Adrenal gland (tissue), 9 donors: ENCODE measurements at regions not wholly inside any gene's neighbourhood (a gene's known extent, or its start where the extent isn't known, plus 50 kb on each side); places are given as distances from the start of the nearest gene placed in this dataset.

ENCODE experiments used
- DNase-seq, 7 donors: peaks; one replicate each; pipeline ENCODE4 v3.0.0-alpha.2; 2019 to 2020
- H3K27ac ChIP-seq, 5 donors: fragments of 200-600 bp; sonication (generic) in 4 of 5; 1 replicate in 3 of 5; 2 replicates in 2 of 5; pipeline versions ENCODE4 v1.5.1 to v1.8.0; 2016 to 2020; ENCODE audit warnings: mild to moderate bottlenecking in 1 of 5
- H3K27me3 ChIP-seq: fragments of 200-600 bp; 2 replicates; pipeline ENCODE4 v1.8.0; 2021
- H3K36me3 ChIP-seq, 2 donors: fragments of 200-600 bp; replicated peaks in 1 of 2; 1 replicate in 1 of 2; 2 replicates in 1 of 2; pipeline versions ENCODE4 v1.5.1 to v1.8.0; 2018 to 2022
- H3K4me1 ChIP-seq, 2 donors: fragments of 200-600 bp; replicated peaks in 1 of 2; 1 replicate in 1 of 2; 2 replicates in 1 of 2; pipeline versions ENCODE4 v1.5.1 to v1.8.0; 2018 to 2021
- H3K4me3 ChIP-seq, 4 donors: fragments of 200-600 bp; sonication (generic) in 3 of 4; one replicate each; pipeline ENCODE4 v1.5.1; 2016 to 2018
- H3K9me3 ChIP-seq, 3 donors: fragments of 200-600 bp; sonication (generic) in 1 of 3; replicated peaks in 1 of 3; 1 replicate in 2 of 3; 2 replicates in 1 of 3; pipeline versions ENCODE4 v1.5.1 to v1.8.0; 2016 to 2021
- CTCF ChIP-seq, 6 experiments: fragments of 450-650 bp in 4 of 6; fragments of 200-600 bp in 2 of 6; sonication (generic) in 1 of 6; IDR thresholded peaks; 1 replicate in 5 of 6; 2 replicates in 1 of 6; pipeline versions ENCODE4 v1.5.1 to v1.8.0; 2016 to 2021; ENCODE audit warnings: antibody characterized with exemption in 6 of 6, mild to moderate bottlenecking in 2 of 6, moderate library complexity in 1 of 6
- POLR2A ChIP-seq, 2 donors: fragments of 450-650 bp; IDR thresholded peaks; one replicate each; pipeline ENCODE4 v1.6.1; 2017; ENCODE audit warnings: antibody characterized with exemption in 2 of 2, mild to moderate bottlenecking in 2 of 2, moderate library complexity in 1 of 2
- WGBS, 4 donors: extraction: QIAGEN DNeasy Blood & Tissue Kit in 2 of 4; methylation state at CpG; one replicate each; pipeline versions ENCODE4 v1.1.5 to v1.1.7; 2013 to 2017; 5-methylcytosine and 5-hydroxymethylcytosine counted together
- intact Hi-C, 2 donors: fragments of 100-400 bp; cut with DNase I; formaldehyde crosslinking; loops; one replicate each; pipeline versions ENCODE4 v1.14.1 to v1.15.0; 2022 to 2023
- donor health status: healthy with polysubstance abuse.
- donor health status: Bipolar disorder and iron deficiency.
- donor health status: DM: yes; HTN: yes; CAD: no.
- donor health status: DM: no; HTN: no; CAD: no.
- donor health status: DM: no; HTN: no; CAD: no.

DNA sequence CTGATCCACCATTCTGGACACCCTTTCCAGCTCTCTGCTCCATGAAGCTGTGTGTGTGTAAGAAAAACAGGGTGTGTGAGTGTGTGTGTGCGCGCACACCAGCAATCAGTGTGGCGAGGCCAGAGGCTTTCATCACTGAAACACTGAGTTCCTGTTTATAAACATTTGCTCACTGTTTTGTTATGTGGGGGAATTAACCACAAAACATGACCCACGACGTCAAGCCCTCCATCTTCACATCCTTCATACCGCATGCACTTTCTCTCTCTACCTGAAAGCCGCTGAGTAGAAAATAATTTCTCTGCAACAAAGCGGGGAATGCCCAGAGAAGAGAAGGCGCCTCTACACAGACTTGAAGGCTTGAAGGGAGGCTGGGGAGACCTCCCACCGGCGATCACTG is 148.9 kb upstream of the IRF2BP2 start:
- no peak overlapping the region for H3K4me3 ChIP-seq
- no peak overlapping the region for H3K27ac ChIP-seq
- TF ChIP-seq POLR2A (IDR thresholded peaks at IDR 0.05) (no peak), CTCF (IDR thresholded peaks at IDR 0.05) (no peak)
- WGBS, 4 donors: 88 to 93% (median 92%) methylated on average over 11 of the region's 11 CpGs
- H3K4me1 ChIP-seq: peaks cover 0 to 8% of the 10 kb centered on the region in 2 donors
- no peaks in the 10 kb centered on the region for H3K36me3 ChIP-seq
- DNase-seq: no peak
- no peaks in the 10 kb centered on the region for H3K27me3 ChIP-seq
- H3K9me3 ChIP-seq: no peaks in the 10 kb centered on the region
- intact Hi-C loops: no loop called here

DNA sequence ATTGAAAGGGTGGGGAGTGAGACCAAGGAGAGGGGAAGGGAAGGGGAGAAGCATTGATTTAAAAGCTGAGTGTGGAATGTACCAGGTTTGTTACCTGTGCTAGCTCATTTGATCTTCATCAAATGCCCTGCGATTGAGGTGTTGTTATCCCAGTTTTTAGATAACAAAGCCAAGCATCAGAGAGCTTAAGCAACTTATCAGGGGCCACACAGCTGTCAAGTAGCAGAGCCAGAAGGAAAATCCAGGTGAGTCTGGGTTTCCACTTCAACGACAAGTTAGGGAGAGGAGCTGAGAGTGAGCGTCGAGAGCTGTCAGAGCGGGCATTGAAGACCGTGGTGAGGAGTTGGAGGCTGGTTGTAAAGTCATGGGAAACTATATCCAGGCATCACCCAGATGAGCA is 146.9 kb upstream of the IRF2BP2 start:
- WGBS, 4 donors: 89 to 97% (median 95%) methylated on average over 6 of the region's 6 CpGs
- intact Hi-C loops: no loop called here
- no peak overlapping the region for H3K27ac ChIP-seq
- no peak for DNase-seq
- H3K4me3 ChIP-seq: no peak overlapping the region
- peaks cover 0 to 8% of the 10 kb centered on the region in 2 donors for H3K4me1 ChIP-seq
- no peak for TF ChIP-seq CTCF (IDR thresholded peaks at IDR 0.05)
- TF ChIP-seq POLR2A (IDR thresholded peaks at IDR 0.05): no peak
- no peaks in the 10 kb centered on the region for H3K36me3 ChIP-seq
- H3K9me3 ChIP-seq: no peaks in the 10 kb centered on the region
- no peaks in the 10 kb centered on the region for H3K27me3 ChIP-seq

DNA sequence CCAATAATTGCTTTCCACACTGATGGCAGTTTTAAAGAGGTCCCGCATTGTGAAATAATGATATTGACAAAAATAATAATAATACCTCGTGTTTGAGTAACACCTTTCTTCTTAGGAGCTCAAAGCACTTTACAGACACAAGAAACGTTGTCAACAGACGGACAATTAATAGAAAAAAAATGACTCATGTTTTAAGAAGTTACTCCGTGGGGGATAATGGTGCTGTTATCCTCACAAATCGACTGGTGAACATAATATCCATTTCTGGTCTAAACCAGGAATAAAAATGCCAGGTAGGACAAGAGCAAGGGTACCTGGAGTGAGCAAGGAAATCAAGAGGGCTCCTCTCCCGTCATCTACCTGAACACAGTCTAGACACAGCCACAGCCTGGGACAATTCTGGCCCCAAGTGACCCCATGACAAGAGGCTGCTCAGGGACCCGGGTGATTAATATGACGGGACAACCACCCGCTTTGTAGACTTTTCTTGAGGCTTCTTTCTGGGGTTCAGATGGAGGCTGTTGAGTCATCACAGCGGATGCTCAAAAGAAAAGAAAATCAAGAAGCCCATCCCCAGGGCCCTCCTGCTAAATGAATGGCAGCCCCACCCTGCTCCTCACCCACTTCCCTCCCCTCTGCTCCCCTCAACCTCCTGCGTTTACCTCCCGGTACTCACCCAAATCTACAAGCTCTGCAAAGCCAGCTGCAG is 146.2 kb upstream of the IRF2BP2 start:
- TF ChIP-seq CTCF (IDR thresholded peaks at IDR 0.05) (no peak), POLR2A (IDR thresholded peaks at IDR 0.05) (no peak)
- WGBS, 4 donors: 87 to 91% (median 88%) methylated on average over 13 of the region's 13 CpGs
- intact Hi-C loops: no loop called here
- H3K4me3 ChIP-seq: no peak overlapping the region
- no peaks in the 10 kb centered on the region for H3K9me3 ChIP-seq
- H3K27me3 ChIP-seq: no peaks in the 10 kb centered on the region
- no peak for DNase-seq
- H3K4me1 ChIP-seq: peaks cover 0 to 8% of the 10 kb centered on the region in 2 donors
- H3K36me3 ChIP-seq: no peaks in the 10 kb centered on the region
- H3K27ac ChIP-seq: no peak overlapping the region

- no peak overlapping the region for H3K4me3 ChIP-seq
- peaks cover 0 to 8% of the 10 kb centered on the region in 2 donors for H3K4me1 ChIP-seq
- intact Hi-C loops: no loop called here
- no peaks in the 10 kb centered on the region for H3K36me3 ChIP-seq
- peak; percentile 83 to 96 (median 93) for DNase-seq
- WGBS, 4 donors: 26 to 46% (median 39%) methylated on average over 4 to 8 of the region's 8 CpGs
- TF ChIP-seq POLR2A (IDR thresholded peaks at IDR 0.05) (no peak), CTCF (IDR thresholded peaks at IDR 0.05) (no peak)
- H3K9me3 ChIP-seq: no peaks in the 10 kb centered on the region
- no peak overlapping the region for H3K27ac ChIP-seq
- H3K27me3 ChIP-seq: no peaks in the 10 kb centered on the region
Observed at GRCh38 chr1:234755449-234755863, 145.5 kb upstream of the IRF2BP2 start.
